HG02571 (cell line): ENCODE measurements at regions not wholly inside any gene's neighbourhood (a gene's known extent, or its start where the extent isn't known, plus 50 kb on each side); places are given as distances from the start of the nearest gene placed in this dataset.

Source experiments
- ATAC-seq: cut with Tn5 transposase; IDR thresholded peaks from one replicate; pipeline ENCODE4 v1.9.1; 2021; ENCODE audit warnings: mild to moderate bottlenecking, moderate library complexity; ENCODE audit not compliant: unreplicated experiment

- ATAC-seq: no peak
These were observed 208.7 kb downstream of the LIG4 start for GRCh38 chr13:108006619-108007018.

- no peak for ATAC-seq
These were observed 210.1 kb downstream of the LIG4 start for GRCh38 chr13:108005231-108005630.

- no peak for ATAC-seq
These were observed 211.7 kb downstream of the LIG4 start for GRCh38 chr13:108003626-108004025.

GRCh38 chr13:108000998-108001397, 214.3 kb downstream of the LIG4 start:
- ATAC-seq: no peak

- ATAC-seq: no peak
These were observed 215.6 kb downstream of the LIG4 start for GRCh38 chr13:107999751-108000150.

DNA sequence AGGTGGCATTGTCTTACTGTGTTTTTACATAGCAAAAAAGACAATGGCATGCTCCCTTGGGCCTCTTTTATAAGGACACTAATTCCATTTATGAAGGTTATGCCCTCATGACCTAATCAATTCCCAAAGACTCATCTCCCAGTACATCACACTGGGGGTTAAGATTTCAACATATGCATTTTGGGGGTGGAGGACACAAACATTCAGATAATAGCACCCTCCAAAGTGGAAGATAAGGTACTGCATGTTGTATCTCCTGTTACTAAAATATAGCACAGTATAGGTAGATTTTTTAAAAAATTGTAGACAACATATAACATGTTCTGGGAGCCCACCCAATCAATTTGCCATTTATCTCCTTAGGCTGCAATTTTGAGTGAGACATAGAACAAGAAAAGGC, 221.2 kb downstream of the LIG4 start:
- no peak for ATAC-seq

DNA sequence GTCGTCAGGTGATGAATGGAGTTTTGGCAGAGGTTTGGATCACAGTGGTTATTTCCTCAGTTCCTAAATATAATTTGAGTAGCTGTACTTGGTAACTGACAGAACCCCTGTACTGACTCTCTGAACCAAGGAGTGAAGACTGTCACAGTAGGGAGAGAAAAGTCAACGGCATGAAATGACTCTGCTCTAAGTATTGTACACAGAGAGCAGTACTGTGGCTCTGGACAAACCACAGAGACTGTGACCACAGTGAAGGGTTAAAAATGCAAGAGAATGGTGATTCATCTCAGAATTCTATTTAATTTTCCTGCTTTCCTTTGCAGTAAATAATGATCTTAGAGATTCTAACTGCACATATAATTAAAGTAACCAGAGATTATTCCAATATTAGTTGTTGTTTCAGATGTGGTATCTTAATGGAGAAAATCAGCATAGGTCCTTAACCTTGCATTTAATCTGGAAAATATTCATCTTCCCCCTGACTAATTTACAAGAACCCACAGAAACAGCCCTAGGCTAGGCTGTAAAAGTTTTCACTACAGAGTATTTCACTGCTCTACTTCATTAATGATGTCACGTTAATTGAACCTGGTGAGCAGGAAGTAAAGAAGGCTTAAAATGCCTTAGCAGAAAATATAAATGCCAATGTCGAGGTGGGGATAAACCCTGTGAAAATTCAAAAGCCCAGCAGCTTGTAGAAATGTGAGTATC, 221.9 kb downstream of the LIG4 start:
- no peak for ATAC-seq

DNA sequence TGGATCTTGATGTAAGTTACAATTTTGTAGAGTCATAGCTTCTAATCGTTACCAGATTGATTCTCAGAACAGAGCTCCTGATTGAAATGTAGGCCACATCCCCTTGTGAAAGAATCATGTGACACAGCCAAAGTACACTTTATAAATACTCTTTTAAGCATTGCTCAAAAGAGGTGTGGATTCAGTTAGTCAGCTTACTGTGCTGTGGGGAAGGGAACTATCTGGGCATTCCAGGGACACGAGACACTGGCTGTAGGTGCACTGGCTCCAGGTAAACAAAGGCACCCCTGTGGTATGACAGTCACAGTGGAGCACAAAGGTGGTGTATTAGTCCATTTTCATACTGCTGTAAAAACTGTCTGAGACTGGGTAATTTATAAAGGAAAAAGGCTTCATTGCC, 222.8 kb downstream of the LIG4 start:
- no peak for ATAC-seq

- ATAC-seq: no peak
These were observed 238.2 kb downstream of the LIG4 start for GRCh38 chr13:107977071-107977574.

GRCh38 chr13:107976628-107977027, 238.7 kb downstream of the LIG4 start:
- no peak for ATAC-seq

GRCh38 chr13:107974409-107974808, 240.9 kb downstream of the LIG4 start:
- no peak for ATAC-seq

- no peak for ATAC-seq
These were observed 245.8 kb downstream of the LIG4 start for GRCh38 chr13:107969546-107969945.

GRCh38 chr13:107968470-107968869, 246.9 kb downstream of the LIG4 start:
- ATAC-seq: no peak

DNA sequence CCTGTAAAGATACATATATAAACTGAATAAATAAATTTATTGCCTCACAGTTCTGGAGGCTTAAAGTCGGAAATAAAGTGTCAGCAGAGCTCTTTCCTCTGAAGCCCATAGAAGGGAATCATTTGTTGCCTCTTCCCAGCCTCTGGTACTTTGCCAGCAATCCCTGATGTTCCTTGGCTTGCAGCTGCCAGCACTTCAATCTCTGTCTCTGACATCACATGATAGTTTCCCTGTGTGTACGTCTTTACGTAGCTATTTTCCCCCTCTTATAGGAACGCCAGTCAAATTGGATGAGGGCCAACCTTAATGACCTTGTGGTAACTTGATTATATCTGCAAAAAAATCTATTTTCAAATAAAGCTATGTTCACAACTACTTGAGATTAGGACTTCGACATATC, 250.9 kb downstream of the LIG4 start:
- ATAC-seq: no peak

- no peak for ATAC-seq
These were observed 253.3 kb downstream of the LIG4 start for GRCh38 chr13:107961849-107962608.

DNA sequence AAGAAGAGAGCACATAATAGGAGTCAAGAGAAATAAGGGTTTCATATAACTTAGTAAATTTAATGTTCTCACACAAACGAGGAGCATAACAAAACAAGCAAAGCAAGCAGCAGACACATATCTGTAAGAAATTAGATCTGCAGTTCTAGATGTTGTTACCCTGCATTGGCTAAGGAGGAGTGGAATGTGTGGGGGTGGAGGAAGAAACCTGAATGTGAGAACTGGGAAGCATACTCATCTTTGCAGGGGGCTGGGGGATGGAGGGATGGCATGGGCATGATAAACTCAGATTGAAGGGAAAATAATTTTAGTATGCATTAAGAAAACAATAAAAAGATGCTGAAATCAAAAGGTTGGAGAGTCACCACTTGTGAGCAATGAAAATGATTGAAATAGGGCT, 255.0 kb downstream of the LIG4 start:
- ATAC-seq: no peak

DNA sequence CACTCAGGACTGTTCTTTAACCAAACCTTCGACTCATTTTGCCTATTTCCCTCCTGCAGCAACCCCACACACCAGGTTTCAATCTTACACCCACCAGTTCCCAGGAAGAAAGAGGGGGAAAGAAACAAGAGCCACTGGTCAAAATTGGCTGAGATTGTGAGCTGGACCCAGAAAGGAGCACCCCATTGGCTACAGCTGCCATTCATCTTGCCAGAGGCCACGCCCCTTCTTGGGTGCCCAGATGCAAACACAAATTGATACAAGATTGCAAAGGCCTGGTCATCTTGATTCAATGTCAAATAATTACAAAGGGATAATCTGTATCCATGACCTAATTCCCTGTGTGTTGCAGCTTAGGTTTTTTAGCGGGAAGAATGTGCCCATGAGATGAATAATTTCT, 258.4 kb downstream of the LIG4 start:
- no peak for ATAC-seq

DNA sequence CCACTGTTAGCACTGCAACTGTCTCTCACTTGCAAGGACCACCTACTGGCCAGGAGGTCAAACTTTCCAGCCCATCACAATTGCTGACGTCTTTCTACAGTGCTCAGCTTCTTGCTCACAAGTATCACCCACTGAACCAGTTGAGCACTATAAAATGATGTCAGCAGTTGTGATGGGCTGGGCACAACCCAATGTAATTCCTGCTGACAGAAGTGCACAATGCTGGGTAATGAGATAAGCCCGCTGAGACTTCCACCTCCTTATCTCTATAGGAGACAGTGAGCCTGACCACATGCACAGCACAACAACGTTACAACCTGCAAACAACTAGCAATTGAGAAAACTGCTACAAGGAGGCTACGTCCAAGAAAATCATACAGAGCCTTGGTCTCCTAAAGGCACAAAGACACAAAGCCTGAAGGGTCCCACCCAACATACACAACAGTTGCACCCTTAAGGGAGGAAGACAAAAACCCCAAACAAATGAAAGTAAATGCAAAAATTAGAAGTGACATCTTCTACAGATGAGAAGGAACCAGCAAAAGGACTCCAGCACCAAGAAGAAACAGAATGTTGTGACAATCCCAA, 273.2 kb downstream of the LIG4 start:
- no peak for ATAC-seq

GRCh38 chr13:107941345-107942029, 273.8 kb downstream of the LIG4 start:
- ATAC-seq: no peak

DNA sequence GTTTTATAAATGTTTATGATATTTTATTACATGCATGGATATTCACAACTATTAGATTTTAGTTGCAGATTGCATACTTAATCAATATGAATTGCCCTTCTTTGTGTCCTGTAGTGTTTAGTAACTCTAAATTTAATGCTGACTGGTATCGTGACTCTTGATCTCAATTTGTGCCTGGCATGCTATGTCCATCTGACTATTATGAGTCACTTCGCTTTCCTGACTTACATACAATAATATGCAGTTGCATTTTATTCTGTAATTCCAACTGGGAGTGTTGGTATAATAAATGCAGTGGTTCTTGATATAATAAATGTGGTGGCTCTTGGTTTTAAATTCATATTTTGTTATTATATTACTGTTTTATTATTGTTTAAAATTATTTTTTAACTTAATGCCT, 277.5 kb downstream of the LIG4 start:
- no peak for ATAC-seq

DNA sequence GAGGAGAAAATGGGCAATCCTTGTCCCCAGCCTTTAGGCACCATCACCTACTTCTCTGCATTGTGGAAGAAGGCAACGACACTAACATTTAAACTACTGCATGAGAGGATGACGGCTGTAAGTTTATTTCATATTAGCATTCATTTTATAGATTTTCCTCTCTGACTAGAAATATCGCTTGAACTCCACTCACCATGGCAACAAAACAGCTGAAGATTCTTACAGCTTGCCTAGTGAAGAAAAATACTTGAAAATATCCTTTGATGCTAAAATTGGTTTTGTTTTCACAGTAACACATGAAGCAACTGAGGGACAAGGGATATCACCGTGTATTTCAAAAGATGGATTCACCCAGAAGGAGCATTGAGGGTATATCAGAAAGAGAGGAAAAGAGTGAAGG, 284.3 kb downstream of the LIG4 start:
- no peak for ATAC-seq
